ENCODE measurements at regions not wholly inside any gene's neighbourhood (a gene's known extent, or its start where the extent isn't known, plus 50 kb on each side); places are given as distances from the start of the nearest gene placed in this dataset.

DNA sequence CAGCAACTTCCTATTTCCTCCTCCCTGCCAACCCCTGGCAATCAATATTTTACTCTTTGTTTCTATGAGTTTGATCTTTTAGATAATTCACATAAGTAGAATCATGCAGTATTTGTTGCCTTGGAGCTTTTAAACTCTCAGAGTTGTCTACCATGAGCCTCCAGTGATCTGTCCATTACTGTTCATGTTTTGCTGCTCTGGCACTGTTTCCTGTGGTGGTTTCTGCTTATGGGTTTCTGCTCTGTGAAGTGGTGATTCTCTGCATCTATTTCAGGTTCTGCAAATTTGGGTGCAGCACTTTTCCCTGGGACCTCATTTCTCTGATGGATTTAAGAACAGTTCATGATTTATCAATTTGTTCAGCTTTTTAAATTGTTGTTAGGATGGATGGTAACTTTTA, 908.1 kb upstream of the FANCL start:
- TF ChIP-seq, protein P1, sequence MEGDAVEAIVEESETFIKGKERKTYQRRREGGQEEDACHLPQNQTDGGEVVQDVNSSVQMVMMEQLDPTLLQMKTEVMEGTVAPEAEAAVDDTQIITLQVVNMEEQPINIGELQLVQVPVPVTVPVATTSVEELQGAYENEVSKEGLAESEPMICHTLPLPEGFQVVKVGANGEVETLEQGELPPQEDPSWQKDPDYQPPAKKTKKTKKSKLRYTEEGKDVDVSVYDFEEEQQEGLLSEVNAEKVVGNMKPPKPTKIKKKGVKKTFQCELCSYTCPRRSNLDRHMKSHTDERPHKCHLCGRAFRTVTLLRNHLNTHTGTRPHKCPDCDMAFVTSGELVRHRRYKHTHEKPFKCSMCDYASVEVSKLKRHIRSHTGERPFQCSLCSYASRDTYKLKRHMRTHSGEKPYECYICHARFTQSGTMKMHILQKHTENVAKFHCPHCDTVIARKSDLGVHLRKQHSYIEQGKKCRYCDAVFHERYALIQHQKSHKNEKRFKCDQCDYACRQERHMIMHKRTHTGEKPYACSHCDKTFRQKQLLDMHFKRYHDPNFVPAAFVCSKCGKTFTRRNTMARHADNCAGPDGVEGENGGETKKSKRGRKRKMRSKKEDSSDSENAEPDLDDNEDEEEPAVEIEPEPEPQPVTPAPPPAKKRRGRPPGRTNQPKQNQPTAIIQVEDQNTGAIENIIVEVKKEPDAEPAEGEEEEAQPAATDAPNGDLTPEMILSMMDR (IDR thresholded peaks at IDR 0.05) = no peak
- TF ChIP-seq POLR2A (IDR thresholded peaks at IDR 0.05) = no peak

Measured in transverse colon (tissue), 3 donors.